NCI-H1694 (cell line): ENCODE measurements at regions not wholly inside any gene's neighbourhood (a gene's known extent, or its start where the extent isn't known, plus 50 kb on each side); places are given as distances from the start of the nearest gene placed in this dataset.
"Not testable (repeated sequence)": the region's sequence is repeated elsewhere in the genome, so short reads cannot be mapped to it uniquely, and the experiment has no call there.

Source experiments
- DNase-seq: peaks from one replicate; lab custom pipeline; 2025; lab: John Stamatoyannopoulos, UW

DNA sequence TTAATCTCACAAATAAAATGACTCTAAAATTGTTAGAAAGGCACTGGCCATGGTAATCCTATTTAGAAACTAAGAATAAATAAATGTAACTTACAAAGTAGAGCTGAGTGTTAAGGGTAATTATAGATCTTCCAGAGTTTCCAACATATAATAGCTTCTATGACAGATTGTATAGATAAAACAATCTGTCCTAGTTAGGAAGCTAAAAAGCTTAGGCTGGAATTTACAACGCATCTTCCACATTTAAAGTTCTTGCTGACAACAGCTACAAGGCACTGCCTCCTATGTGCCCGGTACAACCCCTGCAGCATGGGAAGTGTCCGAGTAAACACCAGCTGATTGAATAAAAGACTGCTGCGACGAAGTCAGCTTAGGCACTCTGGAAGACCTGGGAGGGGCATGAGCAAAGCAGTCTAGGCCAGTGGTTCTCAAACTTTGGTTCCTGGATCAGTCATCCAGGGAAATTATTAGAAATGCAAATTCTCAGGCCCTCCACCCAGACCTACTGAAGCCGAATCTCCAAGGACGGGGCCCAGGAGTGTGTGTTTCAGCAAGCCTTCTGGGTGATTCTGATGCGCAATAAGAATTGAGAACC lies 635.6 kb upstream of the TBX3 start:
- DNase-seq, result no peak

DNA sequence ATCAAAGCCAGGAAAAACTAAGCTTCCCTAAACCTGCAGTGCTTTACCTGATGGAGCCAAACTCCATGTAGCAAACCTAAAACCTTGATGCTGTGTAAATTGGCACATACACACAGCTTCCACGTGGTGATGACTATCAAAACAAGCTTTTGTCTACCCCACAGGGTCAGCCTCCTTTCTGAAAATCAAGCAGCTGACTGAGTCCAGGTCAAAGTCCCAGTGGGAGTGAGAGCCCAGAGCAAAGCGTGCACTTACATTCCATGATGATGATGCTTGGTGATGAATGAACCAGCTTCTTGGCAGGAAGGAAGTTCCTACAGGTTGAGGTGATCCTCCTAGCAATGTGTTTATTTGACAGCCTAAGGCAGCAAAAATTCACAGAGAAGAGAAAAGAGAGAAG lies 630.0 kb upstream of the TBX3 start:
- no peak for DNase-seq

DNA sequence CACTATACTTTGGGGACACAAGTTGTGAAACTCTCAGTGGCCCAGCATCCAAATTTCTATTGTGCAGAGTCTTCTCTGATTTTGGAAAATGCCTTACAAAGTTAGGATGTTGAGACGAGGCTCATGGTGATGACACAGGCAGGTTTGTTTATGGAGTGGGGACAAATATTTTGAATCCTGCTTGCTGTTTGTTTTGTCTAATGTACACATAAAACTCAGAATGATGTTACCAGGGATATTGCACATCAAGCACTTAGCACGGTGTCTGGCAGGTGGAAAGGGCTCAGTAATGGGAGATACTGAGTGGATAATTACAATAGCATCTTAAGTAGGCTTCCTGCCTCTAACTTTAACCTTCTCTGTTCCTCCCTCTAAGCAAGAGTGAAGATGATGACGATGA lies 628.9 kb upstream of the TBX3 start:
- DNase-seq, result no peak

DNA sequence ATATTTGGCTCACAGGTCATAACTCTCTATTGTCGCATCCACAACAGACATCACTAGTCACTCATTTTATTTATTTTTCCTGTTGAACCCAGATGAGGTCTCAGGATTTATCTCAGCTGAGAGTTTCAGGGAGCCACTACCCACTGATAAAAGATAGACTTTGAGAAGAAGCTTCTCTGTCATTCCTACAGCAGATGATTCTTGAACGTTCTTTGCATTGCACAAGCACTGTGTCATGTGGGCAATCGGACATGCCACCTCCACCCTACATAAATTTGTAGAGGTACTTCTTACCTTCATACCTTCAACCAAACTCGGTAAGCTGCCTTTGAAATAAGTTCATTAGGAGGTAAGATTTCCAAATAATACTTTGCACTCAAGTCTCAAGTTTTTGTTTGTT lies 627.9 kb upstream of the TBX3 start:
- no peak for DNase-seq

DNA sequence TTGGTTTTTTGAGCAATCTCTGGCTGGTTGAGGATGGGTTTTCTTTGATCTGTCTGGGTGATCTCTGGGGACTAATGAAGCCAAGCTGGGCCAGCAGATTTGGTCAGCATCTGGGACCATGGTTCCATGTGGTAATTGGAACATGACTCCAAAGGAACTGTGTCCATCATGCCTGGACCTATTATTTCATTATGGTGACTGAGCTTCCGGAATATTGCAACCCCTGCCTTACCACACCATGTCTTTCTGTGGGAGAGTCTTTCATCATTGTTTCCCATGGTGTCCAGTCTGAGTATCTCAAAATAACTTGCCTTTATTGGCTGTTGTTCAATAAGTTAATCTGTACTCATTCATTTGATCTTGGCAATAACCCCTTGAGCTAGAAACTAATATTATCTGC lies 624.9 kb upstream of the TBX3 start:
- no peak for DNase-seq

DNA sequence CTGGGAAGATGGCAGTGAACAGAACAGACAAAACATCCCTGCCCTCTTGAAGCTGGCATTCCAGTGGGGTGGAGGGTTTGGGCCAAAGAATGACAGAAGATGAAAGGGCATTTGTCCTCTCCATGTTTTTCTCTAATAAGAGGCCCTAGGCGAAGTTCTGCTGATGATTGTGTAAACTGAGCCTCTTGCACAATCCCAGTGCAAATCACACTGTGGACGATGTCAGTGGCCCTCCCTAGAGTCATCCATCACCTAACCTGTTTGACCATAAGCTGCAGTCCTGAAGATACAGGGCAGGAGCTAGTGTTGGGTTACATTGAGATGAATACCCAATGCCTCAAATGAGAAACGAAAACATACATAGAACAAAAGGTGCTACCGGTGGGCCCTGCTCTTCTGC lies 622.4 kb upstream of the TBX3 start:
- DNase-seq, result no peak

DNA sequence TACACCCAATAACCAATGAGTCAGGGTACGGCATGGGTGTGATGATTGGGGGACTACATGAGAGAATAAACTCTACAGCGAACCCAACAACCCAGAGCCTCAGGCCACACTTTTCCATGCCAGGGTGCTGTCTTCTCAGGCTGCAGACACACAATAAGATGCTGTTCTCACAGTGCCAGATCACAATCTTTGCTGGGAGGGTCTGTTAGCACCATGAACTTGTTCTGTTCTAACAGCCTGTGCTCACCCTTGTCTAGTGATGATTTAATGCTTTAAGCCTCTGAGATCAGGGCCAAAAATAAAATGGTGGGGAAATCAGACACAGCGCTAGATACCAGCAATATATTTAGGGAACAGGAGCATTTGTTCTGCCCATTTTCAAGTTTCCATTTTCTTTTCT lies 621.9 kb upstream of the TBX3 start:
- DNase-seq, result no peak

DNA sequence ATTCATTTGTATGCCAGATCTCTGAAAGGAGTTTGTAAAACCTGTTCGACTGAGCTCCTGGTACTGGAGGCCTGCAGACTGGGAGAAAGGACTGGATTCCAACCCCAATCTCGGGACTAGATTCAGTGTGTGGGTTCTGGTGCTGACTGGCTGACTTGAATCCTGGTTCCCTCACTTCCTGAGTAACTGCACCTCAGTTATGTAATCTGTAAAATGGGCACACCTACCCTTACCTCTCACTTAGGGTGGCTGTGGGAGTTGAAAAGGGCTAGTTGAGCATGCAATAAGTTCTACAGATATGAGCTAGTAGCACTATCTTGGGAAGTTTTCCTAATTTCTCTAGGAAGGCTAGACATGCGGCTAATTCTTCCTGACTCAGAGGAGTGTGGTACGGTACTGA lies 621.3 kb upstream of the TBX3 start:
- no peak for DNase-seq

DNA sequence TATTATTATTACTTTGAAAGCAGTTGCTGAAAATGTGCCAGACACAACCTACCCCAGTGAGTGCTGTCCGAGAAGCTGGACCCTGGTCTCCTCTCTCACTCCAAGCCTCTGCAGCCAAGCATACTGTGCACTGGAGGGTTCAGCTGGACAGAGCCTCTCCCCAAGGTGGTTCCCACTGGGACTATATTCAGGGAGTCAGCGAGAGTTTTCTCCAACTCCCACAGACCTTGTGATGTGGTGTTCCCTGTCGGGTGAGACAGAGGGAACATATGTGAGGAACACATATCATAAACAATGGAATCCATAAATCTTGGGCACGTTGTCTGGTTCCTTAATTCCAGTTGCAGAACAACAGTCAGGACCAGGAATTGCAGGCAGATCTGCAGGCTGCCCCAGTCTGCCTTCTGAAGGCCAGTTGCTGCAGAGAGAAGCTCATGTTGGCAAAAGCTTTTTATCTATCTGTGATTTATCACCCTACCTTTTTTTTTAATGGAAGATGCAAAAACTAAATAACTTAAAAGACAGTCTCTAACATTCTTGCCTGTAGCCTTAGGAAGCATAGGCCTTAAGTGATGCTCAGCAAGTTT lies 619.8 kb upstream of the TBX3 start:
- no peak for DNase-seq

DNA sequence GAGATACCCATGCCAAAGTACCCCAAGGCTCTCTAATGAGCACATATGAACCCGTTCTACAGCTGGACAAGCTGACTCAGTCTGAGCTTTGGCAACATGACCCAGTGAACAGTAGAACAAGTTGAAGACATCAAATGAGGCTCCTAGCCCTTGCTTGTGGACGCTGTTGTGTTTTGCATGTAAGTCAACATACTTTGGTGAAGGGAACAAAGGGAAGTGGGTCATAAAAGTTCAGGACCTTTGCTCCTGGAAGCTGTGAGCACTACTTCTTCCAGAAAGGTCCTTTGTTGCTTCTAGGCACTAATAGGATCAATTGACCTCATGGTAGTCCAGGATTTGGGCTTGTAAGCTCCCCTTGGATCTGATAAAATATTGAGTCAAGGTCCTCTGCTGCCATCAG lies 613.5 kb upstream of the TBX3 start:
- DNase-seq, result no peak

DNA sequence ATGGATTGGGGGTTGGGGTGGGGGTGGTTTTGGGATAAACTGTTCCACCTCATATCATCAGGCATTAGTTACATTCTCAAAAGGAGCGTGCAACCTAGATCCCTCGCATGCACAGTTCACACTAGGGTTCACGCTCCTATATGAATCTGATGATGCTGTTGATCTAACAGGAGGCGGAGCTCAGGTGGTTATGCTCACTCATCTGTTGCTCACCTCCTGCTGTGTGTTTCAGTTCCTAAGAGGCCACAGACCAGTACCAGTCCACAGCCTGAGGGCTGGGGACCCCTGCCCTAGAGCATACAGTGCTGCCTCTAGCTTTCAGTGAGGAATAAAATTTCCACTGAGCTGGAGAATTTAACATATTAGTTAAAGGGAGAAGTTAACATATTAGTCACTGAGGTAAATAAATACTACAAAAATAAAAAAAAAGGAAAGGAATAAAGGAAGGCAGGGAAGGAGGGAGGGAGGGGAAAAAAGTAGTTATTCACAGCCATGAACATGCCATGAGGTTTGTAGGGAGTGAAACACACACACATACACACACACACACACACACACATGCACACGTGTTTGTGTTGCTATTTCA lies 612.7 kb upstream of the TBX3 start:
- no peak for DNase-seq

DNA sequence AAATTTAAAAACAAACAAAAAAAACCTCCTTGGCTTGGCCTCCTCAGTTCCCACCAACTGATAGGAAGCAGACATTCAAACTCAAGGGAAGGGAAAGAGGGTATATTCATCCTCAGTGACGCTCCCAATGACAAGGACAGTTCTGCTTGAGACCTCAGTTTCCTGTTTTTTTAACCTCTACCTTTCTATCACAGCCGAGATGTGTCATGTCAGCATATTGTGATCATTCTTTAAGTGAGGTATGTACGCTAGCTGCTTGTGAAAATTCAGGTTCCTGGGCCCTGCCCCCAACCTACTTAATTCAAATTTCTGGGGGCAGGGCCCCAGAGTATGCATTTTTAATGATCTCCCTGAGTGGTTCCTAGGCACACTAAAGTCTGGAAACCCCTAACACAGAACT lies 611.9 kb upstream of the TBX3 start:
- DNase-seq, result no peak

DNA sequence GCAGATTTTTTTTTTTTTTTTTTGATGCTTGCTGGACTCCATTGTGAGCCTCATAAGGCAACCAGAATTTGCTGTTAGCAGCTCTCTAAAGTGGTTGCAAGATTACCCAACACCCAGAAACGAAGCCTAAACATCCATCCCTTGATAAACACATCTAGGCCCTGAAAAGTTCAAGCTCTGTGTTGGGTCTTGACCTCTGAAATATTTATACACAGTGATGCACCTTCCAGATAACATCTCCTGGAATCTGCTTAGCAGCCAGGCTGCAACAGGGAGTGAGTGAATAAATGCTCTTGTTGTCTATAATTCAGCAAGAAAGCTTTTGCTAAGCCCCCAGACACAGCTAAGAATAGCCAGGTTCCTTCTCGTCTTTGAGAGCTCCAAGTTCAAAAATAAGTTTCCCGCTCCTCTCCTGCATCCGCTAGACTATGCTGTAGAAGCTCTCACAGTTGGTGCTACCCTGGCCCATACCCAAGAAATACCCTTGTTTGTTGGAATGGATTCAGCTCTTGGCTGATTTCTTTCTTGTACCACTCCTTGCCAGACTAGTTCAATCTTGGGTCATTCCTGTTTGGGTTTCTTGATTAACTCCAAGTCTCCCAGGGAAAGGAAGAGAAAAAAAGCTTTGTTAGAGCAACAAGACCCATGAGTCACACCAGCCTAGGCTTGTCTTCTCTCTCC lies 610.6 kb upstream of the TBX3 start:
- DNase-seq, result no peak

DNA sequence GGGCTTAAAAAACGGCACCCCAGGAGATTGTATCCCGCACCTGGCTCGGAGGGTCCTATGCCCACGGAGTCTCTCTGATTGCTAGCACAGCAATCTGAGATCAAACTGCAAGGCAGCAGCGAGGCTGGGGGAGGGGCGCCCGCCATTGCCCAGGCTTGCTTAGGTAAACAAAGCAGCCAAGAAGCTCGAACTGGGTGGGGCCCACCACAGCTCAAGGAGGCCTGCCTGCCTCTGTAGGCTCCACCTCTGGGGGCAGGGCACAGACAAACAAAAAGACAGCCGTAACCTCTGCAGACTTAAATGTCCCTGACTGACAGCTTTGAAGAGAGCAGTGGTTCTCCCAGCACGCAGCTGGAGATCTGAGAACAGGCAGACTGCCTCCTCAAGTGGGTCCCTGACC lies 601.5 kb upstream of the TBX3 start:
- DNase-seq, result not testable (repeated sequence)

DNA sequence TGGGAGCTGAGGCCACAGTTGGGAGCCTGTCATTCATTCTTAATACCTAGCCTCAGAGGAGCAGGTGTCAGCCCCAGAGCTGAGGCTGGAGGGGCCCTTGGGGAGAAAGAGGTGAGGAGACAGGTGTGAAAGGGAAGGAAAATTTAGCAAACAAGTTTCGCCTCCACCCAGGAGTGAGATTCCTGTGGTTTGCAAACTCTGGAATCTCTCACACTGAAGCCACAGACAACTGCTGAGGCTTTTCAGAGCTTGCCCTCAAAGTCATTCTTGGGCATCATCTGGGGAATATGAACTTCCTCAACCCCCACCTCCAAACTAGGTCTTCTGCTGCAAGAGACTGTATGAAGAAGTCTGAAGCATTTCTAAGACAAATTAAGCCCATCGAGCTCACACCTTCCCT lies 589.5 kb upstream of the TBX3 start:
- DNase-seq, result no peak

DNA sequence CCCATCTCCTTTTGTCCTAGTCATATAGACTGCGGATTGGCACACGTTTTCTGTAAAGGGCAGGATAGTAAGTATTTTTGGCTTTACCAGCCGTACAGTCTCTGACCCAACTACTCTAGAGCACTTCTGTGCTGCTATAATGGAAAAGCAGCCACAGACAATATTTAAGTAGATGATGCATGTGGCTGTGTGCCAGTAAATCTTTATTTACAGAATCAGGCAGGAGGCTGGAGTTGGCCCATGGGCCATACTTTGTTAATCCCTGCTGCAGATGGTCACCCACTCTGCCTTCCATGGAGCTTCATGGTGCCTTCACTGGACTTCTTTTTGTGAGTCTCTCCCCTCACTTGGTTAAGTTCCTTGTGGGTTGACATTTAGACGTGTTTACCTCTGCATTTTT lies 584.5 kb upstream of the TBX3 start:
- DNase-seq, result no peak

DNA sequence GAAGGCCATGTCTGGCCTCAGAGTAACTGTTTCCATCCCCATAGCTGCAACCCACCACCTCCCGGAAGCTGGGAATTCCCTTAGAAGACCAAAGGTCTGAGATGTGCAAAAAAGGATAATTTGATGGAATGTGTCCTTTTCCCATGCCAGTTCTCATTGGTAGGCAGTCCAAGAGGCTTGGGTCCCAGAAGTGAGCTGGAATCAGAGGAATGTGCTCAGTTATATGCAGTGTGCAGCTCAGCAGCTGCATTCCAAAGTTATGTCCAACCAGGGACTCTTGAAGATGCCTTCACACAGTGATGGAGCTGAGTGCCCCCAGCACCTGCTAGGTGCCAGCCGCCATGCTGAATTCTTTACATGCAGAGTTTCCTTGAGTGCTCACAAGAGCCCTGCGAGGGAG lies 583.9 kb upstream of the TBX3 start:
- no peak for DNase-seq

DNA sequence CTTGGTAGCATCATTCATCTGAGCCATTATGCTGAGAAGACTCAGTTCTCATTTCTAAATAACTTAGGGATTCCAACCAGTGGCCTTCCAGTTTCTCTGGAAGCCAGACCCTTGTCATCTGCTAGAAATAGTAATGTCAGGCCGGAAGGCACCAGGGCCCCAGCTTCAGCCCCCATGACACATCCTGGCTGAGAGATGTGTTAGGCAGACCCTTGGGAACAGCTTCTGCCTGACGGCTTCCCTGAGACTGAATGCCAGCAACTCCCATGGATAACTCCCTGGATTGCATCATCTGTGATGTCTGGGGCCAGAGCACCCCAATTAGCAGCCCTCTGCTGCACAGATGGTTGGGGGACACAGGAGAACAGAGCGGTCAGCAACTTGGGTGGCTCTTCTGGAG lies 583.5 kb upstream of the TBX3 start:
- no peak for DNase-seq

DNA sequence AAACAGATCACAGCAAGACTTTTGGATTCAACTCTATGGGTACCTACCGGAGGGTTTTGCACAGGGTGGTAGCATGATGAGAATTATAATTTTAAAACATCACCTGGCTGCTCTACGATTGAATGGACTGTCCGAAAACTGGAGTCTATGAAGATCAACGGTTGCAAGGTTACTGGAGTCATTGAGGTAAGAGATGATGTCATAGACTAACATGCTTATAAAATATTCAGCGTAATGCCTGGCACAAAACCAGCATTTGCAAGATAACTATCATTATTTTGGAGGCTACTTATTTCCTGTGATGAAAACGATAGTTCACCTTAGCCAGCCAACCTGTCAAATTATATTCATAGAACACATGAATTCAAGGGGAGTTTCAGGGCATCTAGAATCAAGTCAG lies 580.6 kb upstream of the TBX3 start:
- DNase-seq, result no peak

DNA sequence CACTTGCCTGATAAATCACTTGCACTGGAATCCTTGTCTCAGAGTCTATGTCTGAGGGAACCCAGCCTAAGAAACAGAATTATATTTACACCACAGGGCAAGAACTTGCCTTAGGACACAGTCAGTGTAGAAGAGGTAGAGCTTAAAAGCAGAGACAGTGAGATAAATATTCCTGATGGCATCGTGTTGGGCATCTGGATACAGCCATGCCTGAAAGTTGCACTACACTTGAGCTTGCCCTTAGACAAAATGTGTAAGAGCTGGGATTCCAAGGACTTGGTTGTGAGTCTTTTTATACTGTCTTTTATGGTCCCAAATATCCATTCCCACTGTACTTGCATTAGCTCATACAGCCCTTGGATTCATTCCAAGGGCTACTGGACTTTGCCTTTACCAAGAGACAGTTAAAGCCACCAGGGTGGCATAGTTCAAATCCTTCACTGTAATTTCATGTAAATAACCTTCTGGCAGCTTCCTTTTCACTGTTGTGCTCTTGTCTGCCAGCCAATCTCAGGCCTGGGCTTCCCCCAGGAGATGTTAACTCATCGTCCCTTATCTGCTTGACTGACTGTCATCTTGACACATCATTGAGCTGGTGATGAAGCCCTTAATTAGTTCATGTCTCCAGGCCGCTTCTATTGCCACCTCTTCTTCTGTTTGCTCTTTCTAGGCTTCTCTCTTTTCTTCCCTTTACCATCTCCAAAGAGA lies 577.9 kb upstream of the TBX3 start:
- no peak for DNase-seq

DNA sequence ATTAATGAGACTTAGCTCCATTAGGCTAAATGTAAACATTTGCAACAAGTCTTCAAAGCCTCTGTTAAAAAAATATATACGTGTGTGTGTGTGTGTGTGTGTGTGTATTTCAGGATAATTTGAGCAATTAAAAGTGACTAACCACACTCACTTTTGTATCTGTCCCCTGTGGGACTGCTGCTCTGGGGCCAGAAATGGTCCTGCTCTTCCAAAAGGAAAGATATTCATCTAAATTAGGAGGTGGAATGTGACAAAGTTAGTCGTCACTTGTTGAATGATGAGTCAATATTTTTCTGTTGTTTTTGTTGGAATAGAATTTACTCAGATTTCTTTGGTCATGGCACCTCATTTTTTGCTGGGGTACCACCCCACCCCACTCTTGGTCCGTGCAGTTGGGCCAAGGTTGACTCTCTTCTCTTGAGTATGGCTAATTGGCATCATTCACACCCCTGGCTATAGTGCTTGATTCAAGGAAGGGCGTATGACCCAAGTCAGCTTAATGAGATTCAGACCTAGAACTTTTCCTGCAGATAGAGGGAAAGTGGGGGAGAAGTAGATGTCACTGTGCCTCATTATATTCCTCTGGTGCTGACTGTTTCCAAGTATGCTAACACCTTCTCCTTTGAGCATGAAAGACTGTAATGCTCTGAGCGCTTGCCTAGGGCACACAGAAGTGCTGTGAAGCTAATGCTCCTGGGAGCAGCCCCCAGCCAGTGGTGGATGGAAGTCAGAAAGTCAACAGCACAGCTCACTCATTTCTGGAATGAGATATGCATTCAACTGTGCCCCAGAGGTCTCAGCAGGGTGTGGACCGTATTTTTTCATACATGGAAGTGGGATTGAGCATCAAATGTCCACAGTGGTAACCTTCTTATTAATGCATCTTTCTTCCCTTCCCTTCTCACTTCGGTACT lies 577.0 kb upstream of the TBX3 start:
- DNase-seq, result no peak
